Body of pancreas (tissue), 4 donors: ENCODE measurements at regions not wholly inside any gene's neighbourhood (a gene's known extent, or its start where the extent isn't known, plus 50 kb on each side); places are given as distances from the start of the nearest gene placed in this dataset.

ENCODE experiments used
- ATAC-seq: fragments of 150-250 bp; one replicate; pipeline ENCODE4 v1.9.1; 2016
- DNase-seq, 4 donors: peaks; one replicate each; pipeline ENCODE4 v3.0.0-alpha.2; 2019
- H3K27ac ChIP-seq, 4 donors: fragments of 200-600 bp; sonication (generic); 1 replicate in 3 of 4; 2 replicates in 1 of 4; pipeline versions ENCODE4 v1.5.1 to v1.6.1; 2016 to 2019; ENCODE audit warnings: mild to moderate bottlenecking in 1 of 4, mixed read lengths in 1 of 4, moderate library complexity in 1 of 4
- H3K27me3 ChIP-seq, 2 donors: fragments of 200-600 bp; sonication (generic); one replicate each; pipeline ENCODE4 v1.6.0; 2016; ENCODE audit warnings: mild to moderate bottlenecking in 1 of 2
- H3K36me3 ChIP-seq, 2 donors: fragments of 200-600 bp; sonication (generic); replicated peaks in 1 of 2; 2 replicates each; pipeline ENCODE4 v1.5.1; 2016; ENCODE audit warnings: low read depth in 2 of 2; ENCODE audit not compliant: insufficient read depth in 1 of 2
- H3K4me1 ChIP-seq: fragments of 200-600 bp; sonication (generic); one replicate; pipeline ENCODE4 v1.6.0; 2016
- H3K4me3 ChIP-seq, 2 donors: fragments of 200-600 bp; sonication (generic); 1 replicate in 1 of 2; 2 replicates in 1 of 2; pipeline ENCODE4 v1.5.1; 2016 to 2019
- H3K9me3 ChIP-seq, 3 donors: fragments of 200-600 bp; sonication (generic); 1 replicate in 2 of 3; 2 replicates in 1 of 3; pipeline ENCODE4 v1.5.1; 2016
- POLR2A ChIP-seq, 3 donors: fragments of 450-650 bp; IDR thresholded peaks; one replicate each; pipeline ENCODE4 v1.6.1; 2016; ENCODE audit warnings: antibody characterized with exemption in 3 of 3, mild to moderate bottlenecking in 2 of 3
- WGBS, 2 donors: methylation state at CpG; one replicate each; pipeline ENCODE4 v1.1.5; 2017; 5-methylcytosine and 5-hydroxymethylcytosine counted together
- intact Hi-C: fragments of 100-400 bp; cut with DNase I; formaldehyde crosslinking; loops from one replicate; pipeline ENCODE4 v1.15.1; 2023
- TF ChIP-seq, protein P1 (sequence below), 7 experiments: fragments of 450-650 bp in 4 of 7; fragments of 200-600 bp in 3 of 7; sonication (generic) in 3 of 7; IDR thresholded peaks; one replicate each; pipeline ENCODE4 v1.5.1; 2016 to 2019; ENCODE audit warnings: antibody characterized with exemption in 7 of 7

DNA sequence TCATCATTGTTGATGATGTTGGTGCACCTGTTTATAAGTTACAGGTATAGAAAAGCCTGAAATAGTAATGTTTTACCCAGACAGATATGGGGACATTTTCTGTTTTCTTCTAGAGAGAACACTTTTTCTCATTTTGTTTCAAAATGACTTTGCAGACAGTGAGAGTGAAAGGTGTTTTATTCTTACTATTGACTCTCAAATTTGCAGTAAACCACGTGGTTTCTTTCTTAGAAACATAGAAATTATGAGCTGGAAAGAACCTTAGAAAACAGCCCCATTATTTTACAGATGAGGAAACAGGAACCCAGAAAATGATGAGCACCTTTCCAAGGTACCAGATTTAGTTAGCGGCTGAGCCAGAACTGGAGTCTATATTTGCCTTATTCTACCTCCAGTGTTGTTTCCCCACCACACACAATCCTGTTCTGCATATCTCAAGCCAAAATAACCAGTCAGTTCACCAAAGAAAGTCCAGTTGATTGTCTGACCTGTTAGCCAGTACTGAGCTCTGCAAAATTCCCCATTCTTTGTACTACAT is 138.9 kb upstream of the AHR start:
- TF ChIP-seq, protein P1, sequence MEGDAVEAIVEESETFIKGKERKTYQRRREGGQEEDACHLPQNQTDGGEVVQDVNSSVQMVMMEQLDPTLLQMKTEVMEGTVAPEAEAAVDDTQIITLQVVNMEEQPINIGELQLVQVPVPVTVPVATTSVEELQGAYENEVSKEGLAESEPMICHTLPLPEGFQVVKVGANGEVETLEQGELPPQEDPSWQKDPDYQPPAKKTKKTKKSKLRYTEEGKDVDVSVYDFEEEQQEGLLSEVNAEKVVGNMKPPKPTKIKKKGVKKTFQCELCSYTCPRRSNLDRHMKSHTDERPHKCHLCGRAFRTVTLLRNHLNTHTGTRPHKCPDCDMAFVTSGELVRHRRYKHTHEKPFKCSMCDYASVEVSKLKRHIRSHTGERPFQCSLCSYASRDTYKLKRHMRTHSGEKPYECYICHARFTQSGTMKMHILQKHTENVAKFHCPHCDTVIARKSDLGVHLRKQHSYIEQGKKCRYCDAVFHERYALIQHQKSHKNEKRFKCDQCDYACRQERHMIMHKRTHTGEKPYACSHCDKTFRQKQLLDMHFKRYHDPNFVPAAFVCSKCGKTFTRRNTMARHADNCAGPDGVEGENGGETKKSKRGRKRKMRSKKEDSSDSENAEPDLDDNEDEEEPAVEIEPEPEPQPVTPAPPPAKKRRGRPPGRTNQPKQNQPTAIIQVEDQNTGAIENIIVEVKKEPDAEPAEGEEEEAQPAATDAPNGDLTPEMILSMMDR (IDR thresholded peaks at IDR 0.05), result no peak
- TF ChIP-seq POLR2A (IDR thresholded peaks at IDR 0.05), result no peak
- 70 to 72% methylated on average over 2 of the region's 2 CpGs for WGBS, 2 donors
- H3K4me3 ChIP-seq, result no peak overlapping the region
- H3K27ac ChIP-seq, result no peak overlapping the region
- H3K27me3 ChIP-seq, result no peaks in the 10 kb centered on the region
- ATAC-seq (no peak), DNase-seq (no peak)
- no peaks in the 10 kb centered on the region for H3K36me3 ChIP-seq
- H3K9me3 ChIP-seq, result no peaks in the 10 kb centered on the region
- H3K4me1 ChIP-seq, result no peaks in the 10 kb centered on the region
- intact Hi-C loops, result no loop called here

DNA sequence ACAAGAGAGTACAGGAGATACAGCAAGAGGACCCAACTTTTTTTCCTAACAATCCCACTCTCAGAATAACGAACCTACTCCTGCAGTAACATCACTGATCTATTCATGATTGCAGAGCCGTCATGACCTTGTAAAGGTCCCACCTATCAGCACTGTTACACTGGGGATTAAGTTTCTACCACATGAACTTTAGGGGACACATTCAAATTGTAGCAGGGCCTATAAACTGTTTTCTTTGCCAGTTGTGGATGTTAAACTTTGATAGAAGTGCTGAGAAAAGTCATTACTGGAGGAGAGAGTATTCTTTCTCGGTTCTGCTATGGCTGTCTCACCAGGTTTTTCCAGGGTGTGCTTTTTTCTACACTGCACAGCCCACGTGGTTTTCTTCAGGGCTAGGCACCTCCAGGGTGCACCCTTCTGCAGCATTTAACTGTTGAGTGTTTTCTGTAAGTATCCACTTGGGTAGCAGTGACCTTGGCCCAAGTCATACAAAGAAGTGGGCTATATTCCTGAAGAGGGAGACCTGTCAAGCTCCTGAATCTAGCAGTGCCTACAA is 131.6 kb upstream of the AHR start:
- Histone ChIP-seq H3K4me1 (no peaks in the 10 kb centered on the region), H3K27ac (no peak overlapping the region), H3K36me3 (no peaks in the 10 kb centered on the region), H3K4me3 (no peak overlapping the region), H3K27me3 (no peaks in the 10 kb centered on the region), H3K9me3 (no peaks in the 10 kb centered on the region)
- intact Hi-C loops, result no loop called here
- DNase-seq (no peak), ATAC-seq (no peak)
- WGBS, 2 donors, result 57 to 64% methylated on average over 4 of the region's 4 CpGs
- TF ChIP-seq, protein P1 (IDR thresholded peaks at IDR 0.05), result no peak
- no peak for TF ChIP-seq POLR2A (IDR thresholded peaks at IDR 0.05)

GRCh38 chr7:17168416-17168815 is 130.0 kb upstream of the AHR start:
- ATAC-seq (no peak), DNase-seq (no peak)
- TF ChIP-seq POLR2A (IDR thresholded peaks at IDR 0.05), result no peak
- TF ChIP-seq, protein P1 (IDR thresholded peaks at IDR 0.05), result no peak
- no peaks in the 10 kb centered on the region for H3K9me3 ChIP-seq
- intact Hi-C loops, result no loop called here
- no peak overlapping the region for H3K4me3 ChIP-seq
- no peaks in the 10 kb centered on the region for H3K4me1 ChIP-seq
- no peak overlapping the region for H3K27ac ChIP-seq
- H3K36me3 ChIP-seq, result no peaks in the 10 kb centered on the region
- 65 to 68% methylated on average over 2 of the region's 2 CpGs for WGBS, 2 donors
- H3K27me3 ChIP-seq, result no peaks in the 10 kb centered on the region

DNA sequence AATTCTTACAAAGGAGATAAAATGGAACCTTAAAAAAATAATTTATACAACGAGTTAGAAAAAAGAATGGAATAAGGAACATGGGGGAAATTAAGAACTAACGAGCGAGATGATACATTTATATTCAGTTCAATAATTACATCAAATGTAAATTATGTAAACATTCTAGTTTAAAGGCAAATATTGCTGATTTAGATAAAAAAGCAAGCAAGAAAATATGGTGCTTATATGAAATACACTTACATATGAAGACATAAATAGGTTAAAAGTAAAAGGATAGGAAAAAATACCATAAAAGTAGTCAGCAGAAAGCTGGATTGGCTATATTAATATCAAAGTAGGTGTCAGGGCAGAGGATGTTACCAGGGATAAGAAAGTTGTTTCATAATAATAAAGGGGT is 127.0 kb upstream of the AHR start:
- no peaks in the 10 kb centered on the region for H3K27me3 ChIP-seq

More for the DNA sequence above, 127.0 kb upstream of the AHR start:
- intact Hi-C loops, result no loop called here
- DNase-seq (no peak), ATAC-seq (no peak)
- H3K9me3 ChIP-seq, result no peaks in the 10 kb centered on the region
- no peak overlapping the region for H3K27ac ChIP-seq
- no peaks in the 10 kb centered on the region for H3K36me3 ChIP-seq
- no peaks in the 10 kb centered on the region for H3K4me1 ChIP-seq
- TF ChIP-seq, protein P1 (IDR thresholded peaks at IDR 0.05), result no peak
- no peak for TF ChIP-seq POLR2A (IDR thresholded peaks at IDR 0.05)
- H3K4me3 ChIP-seq, result no peak overlapping the region
- WGBS, 2 donors, result 89% methylated on average over 3 of the region's 3 CpGs
